WERI-Rb-1 (cell line): ENCODE measurements at regions not wholly inside any gene's neighbourhood (a gene's known extent, or its start where the extent isn't known, plus 50 kb on each side); places are given as distances from the start of the nearest gene placed in this dataset.

ENCODE experiments used
- DNase-seq: peaks from one replicate; pipeline ENCODE4 v3.0.0-alpha.2; 2020
- H3K27ac ChIP-seq: fragments of 250-450 bp; sonication (Bioruptor Pico); 2 replicates; pipeline ENCODE4 v1.5.1; 2020; ENCODE audit warnings: mild to moderate bottlenecking, moderate library complexity
- H3K27me3 ChIP-seq: fragments of 250-450 bp; sonication (Bioruptor Pico); 2 replicates; pipeline ENCODE4 v1.5.1; 2021; ENCODE audit warnings: mild to moderate bottlenecking, low read depth, moderate library complexity; ENCODE audit not compliant: insufficient read depth, severe bottlenecking
- H3K36me3 ChIP-seq: fragments of 250-450 bp; sonication (Bioruptor Pico); 2 replicates; pipeline ENCODE4 v1.5.1; 2020; ENCODE audit warnings: mild to moderate bottlenecking, moderate library complexity
- H3K4me3 ChIP-seq: 2 replicates; pipeline ENCODE4 v1.5.1; 2011; ENCODE audit warnings: low read depth, mild to moderate bottlenecking, control low read depth, low read length
- H3K9me3 ChIP-seq: fragments of 250-450 bp; sonication (Bioruptor Pico); 2 replicates; pipeline ENCODE4 v1.5.1; 2021; ENCODE audit warnings: mild to moderate bottlenecking, moderate library complexity; ENCODE audit not compliant: severe bottlenecking
- TF ChIP-seq, protein P1 (sequence below): IDR thresholded peaks from 2 replicates; pipeline ENCODE4 v1.5.1; 2011; ENCODE audit warnings: low read depth, mild to moderate bottlenecking, control low read depth, inconsistent platforms, low read length

DNA sequence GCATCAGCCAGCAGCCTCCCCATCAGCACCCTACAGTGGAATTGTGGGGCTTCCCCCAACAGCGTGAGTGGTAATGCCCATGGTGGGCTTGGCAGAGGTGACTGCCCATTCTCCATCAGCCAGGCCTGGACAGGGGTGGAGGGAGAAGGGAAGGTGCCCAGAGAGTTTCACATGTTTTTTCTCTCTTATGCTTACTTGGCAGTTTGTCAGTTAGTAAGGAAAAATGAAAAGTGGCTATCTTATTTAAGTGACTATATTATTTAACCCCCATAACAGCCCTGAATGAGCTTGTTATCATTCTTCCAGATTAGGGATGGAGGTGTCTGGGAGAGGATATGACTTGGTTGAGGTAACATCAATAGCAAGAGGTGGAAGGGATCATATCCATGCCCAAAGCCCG is 921.7 kb downstream of the GRID1 start:
- H3K4me3 ChIP-seq, result no peak overlapping the region
- no peaks in the 10 kb centered on the region for H3K27me3 ChIP-seq
- H3K9me3 ChIP-seq, result no peaks in the 10 kb centered on the region
- no peak for DNase-seq
- H3K27ac ChIP-seq, result no peak overlapping the region
- TF ChIP-seq, protein P1, sequence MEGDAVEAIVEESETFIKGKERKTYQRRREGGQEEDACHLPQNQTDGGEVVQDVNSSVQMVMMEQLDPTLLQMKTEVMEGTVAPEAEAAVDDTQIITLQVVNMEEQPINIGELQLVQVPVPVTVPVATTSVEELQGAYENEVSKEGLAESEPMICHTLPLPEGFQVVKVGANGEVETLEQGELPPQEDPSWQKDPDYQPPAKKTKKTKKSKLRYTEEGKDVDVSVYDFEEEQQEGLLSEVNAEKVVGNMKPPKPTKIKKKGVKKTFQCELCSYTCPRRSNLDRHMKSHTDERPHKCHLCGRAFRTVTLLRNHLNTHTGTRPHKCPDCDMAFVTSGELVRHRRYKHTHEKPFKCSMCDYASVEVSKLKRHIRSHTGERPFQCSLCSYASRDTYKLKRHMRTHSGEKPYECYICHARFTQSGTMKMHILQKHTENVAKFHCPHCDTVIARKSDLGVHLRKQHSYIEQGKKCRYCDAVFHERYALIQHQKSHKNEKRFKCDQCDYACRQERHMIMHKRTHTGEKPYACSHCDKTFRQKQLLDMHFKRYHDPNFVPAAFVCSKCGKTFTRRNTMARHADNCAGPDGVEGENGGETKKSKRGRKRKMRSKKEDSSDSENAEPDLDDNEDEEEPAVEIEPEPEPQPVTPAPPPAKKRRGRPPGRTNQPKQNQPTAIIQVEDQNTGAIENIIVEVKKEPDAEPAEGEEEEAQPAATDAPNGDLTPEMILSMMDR, result no peak
- no peaks in the 10 kb centered on the region for H3K36me3 ChIP-seq

GRCh38 chr10:85445702-85446101 is 920.9 kb downstream of the GRID1 start:
- Histone ChIP-seq H3K36me3 (no peaks in the 10 kb centered on the region), H3K27me3 (no peaks in the 10 kb centered on the region), H3K27ac (no peak overlapping the region), H3K4me3 (no peak overlapping the region), H3K9me3 (no peaks in the 10 kb centered on the region)
- TF ChIP-seq, protein P1, result no peak
- DNase-seq, result no peak

- Histone ChIP-seq H3K27ac (no peak overlapping the region), H3K4me3 (no peak overlapping the region), H3K9me3 (no peaks in the 10 kb centered on the region), H3K27me3 (no peaks in the 10 kb centered on the region), H3K36me3 (no peaks in the 10 kb centered on the region)
- no peak for DNase-seq
- TF ChIP-seq, protein P1, result no peak
Observed at GRCh38 chr10:85446827-85447226, 919.8 kb downstream of the GRID1 start.

GRCh38 chr10:85447690-85448089 is 918.9 kb downstream of the GRID1 start:
- H3K27ac ChIP-seq, result no peak overlapping the region
- no peaks in the 10 kb centered on the region for H3K9me3 ChIP-seq
- no peaks in the 10 kb centered on the region for H3K27me3 ChIP-seq
- no peaks in the 10 kb centered on the region for H3K36me3 ChIP-seq
- TF ChIP-seq, protein P1, result no peak
- DNase-seq, result no peak
- H3K4me3 ChIP-seq, result no peak overlapping the region

DNA sequence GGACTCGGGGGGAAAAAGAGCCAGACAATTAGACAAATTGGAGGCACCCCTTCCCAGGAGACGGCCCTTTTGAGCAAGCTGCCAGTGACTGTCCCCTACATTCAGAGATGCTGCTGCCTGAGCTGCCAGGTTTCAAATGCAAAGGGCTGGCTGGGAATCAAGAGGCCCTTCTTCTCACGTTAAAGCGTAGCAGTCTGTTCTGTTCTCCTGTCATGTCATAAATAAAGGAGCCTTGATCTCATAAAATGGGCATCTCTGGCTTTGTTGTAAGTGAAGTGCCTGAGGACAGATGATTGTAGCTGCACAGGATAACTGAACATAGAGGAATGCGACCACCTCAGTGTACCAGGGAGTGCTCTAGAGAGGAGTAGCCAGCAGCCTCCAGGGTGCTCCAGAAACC is 917.9 kb downstream of the GRID1 start:
- no peaks in the 10 kb centered on the region for H3K27me3 ChIP-seq
- H3K36me3 ChIP-seq, result no peaks in the 10 kb centered on the region
- TF ChIP-seq, protein P1, result no peak
- H3K9me3 ChIP-seq, result no peaks in the 10 kb centered on the region
- no peak overlapping the region for H3K27ac ChIP-seq
- H3K4me3 ChIP-seq, result no peak overlapping the region
- DNase-seq, result no peak

DNA sequence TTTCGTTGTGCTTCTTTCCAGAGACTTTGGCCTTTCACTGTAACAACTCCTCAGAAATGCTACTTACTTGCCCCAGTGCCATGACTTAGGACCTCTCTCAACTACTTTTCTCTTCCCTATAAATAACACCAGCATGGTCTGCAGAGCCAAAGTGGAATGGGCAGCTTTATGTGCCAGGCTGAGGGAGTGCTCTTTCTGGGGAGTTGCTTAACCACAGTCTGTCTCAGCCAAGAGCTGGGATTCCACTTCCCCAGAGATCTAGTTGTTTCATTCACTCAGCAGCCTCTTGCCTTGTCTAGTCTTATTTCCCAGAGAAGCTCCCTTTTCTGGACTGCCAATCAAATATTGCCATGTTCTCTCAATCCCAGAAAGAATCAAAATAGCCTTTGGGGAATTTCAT is 912.2 kb downstream of the GRID1 start:
- H3K27ac ChIP-seq, result no peak overlapping the region
- no peaks in the 10 kb centered on the region for H3K36me3 ChIP-seq
- DNase-seq, result no peak
- H3K9me3 ChIP-seq, result no peaks in the 10 kb centered on the region
- TF ChIP-seq, protein P1, result no peak
- H3K4me3 ChIP-seq, result no peak overlapping the region
- H3K27me3 ChIP-seq, result no peaks in the 10 kb centered on the region
